NCI-H748 (cell line): ENCODE measurements at regions not wholly inside any gene's neighbourhood (a gene's known extent, or its start where the extent isn't known, plus 50 kb on each side); places are given as distances from the start of the nearest gene placed in this dataset.
A peak's percentile ranks its signal among the peaks of the same experiment; 100 is the strongest.

Experiments used
- DNase-seq: peaks from one replicate; lab custom pipeline; 2025; ENCODE audit not compliant: unreplicated experiment; lab: John Stamatoyannopoulos, UW

GRCh38 chr13:103547914-103548313, 481.7 kb upstream of the SLC10A2 start:
- no peak for DNase-seq

GRCh38 chr13:103546271-103546670, 480.1 kb upstream of the SLC10A2 start:
- DNase-seq = no peak

- DNase-seq = no peak
Measured at GRCh38 chr13:103542648-103543047, 476.4 kb upstream of the SLC10A2 start.

- DNase-seq = peak; percentile 19
Measured at GRCh38 chr13:103540382-103540765, 474.2 kb upstream of the SLC10A2 start.

- DNase-seq = peak; percentile 34
Measured at GRCh38 chr13:103539721-103540381, 473.6 kb upstream of the SLC10A2 start.

GRCh38 chr13:103539265-103539664, 473.0 kb upstream of the SLC10A2 start:
- DNase-seq = peak; percentile 92

GRCh38 chr13:103537616-103538015, 471.4 kb upstream of the SLC10A2 start:
- DNase-seq = no peak

GRCh38 chr13:103531278-103531677, 465.1 kb upstream of the SLC10A2 start:
- no peak for DNase-seq

GRCh38 chr13:103528437-103528836, 462.2 kb upstream of the SLC10A2 start:
- no peak for DNase-seq

- peak; percentile 86 for DNase-seq
Measured at GRCh38 chr13:103525530-103525929, 459.3 kb upstream of the SLC10A2 start.

GRCh38 chr13:103523858-103524257, 457.6 kb upstream of the SLC10A2 start:
- no peak for DNase-seq

- DNase-seq = no peak
Measured at GRCh38 chr13:103521532-103521931, 455.3 kb upstream of the SLC10A2 start.

- DNase-seq = no peak
Measured at GRCh38 chr13:103517768-103518102, 451.5 kb upstream of the SLC10A2 start.

- peak; percentile 47 for DNase-seq
Measured at GRCh38 chr13:103517066-103517767, 451.0 kb upstream of the SLC10A2 start.

- DNase-seq = no peak
Measured at GRCh38 chr13:103516015-103516795, 450.0 kb upstream of the SLC10A2 start.

- no peak for DNase-seq
Measured at GRCh38 chr13:103515410-103515809, 449.2 kb upstream of the SLC10A2 start.

GRCh38 chr13:103514619-103515018, 448.4 kb upstream of the SLC10A2 start:
- no peak for DNase-seq

- no peak for DNase-seq
Measured at GRCh38 chr13:103514188-103514587, 448.0 kb upstream of the SLC10A2 start.

GRCh38 chr13:103510007-103510535, 443.9 kb upstream of the SLC10A2 start:
- no peak for DNase-seq

GRCh38 chr13:103497404-103497803, 431.2 kb upstream of the SLC10A2 start:
- no peak for DNase-seq

GRCh38 chr13:103487841-103488240, 421.6 kb upstream of the SLC10A2 start:
- no peak for DNase-seq

- DNase-seq = no peak
Measured at GRCh38 chr13:103473081-103473480, 406.9 kb upstream of the SLC10A2 start.
